Nucleus accumbens (tissue), 56 donors: ENCODE measurements at regions not wholly inside any gene's neighbourhood (a gene's known extent, or its start where the extent isn't known, plus 50 kb on each side); places are given as distances from the start of the nearest gene placed in this dataset.
"Not testable (repeated sequence)": the region's sequence is repeated elsewhere in the genome, so short reads cannot be mapped to it uniquely, and the experiment has no call there.

ENCODE experiments used
- DNase-seq, 56 donors: peaks; one replicate each; lab custom pipeline; 2025; lab: John Stamatoyannopoulos, UW

- DNase-seq: no peak
Observed at GRCh38 chr4:106541253-106541652, 172.7 kb upstream of the GIMD1 start.

GRCh38 chr4:106530821-106531220 is 162.2 kb upstream of the GIMD1 start:
- DNase-seq: no peak

DNA sequence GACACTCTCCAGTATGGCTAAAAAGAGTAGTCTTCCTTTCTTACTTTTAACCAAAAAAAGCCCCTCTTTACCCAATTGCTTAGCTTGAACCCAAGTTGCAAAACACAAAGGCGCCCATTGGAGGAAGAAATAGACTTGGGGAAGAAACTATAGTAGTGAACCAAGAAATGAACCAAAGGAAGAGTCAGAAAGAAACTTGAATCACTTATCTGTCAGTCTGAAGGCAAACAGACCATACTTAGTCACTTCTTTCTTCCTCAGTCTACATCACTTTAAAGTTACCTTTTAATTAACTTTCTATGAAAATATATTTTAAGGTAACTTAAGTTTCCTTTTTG is 161.4 kb upstream of the GIMD1 start:
- DNase-seq: no peak

DNA sequence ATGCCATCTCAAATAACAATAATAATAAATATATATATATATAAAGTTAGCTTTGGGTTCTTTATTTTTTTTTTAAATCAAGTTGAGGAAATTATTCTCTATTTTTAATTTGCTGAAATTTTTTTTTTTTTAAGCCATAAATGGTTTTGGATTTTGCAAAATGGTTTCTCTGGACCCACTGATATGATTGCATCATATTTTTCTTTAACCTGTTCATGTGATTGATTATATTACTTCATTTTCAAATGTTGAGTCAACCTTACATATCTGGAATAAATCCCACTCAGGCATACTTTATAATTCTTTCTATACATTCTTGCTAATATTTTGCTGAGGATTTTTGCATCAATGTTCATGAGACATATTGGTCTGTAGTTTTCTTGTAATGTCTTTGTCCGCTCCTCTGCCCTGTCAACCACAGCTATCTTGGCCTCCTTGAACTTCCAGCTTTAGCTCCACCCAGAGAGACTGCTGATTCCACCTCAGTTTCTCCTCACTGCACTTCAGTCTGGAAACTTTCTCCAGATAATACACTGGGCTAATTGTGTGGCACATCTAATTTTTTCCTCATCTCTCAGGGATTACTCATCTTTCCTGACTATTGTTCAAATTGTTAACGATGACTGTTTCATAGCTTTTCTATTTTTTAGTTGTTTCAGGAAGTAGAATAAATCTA is 160.9 kb upstream of the GIMD1 start:
- DNase-seq: no peak

- no peak for DNase-seq
Observed at GRCh38 chr4:106527316-106527715, 158.7 kb upstream of the GIMD1 start.

GRCh38 chr4:106525425-106525824 is 156.8 kb upstream of the GIMD1 start:
- DNase-seq: not testable (repeated sequence)

GRCh38 chr4:106524772-106525171 is 156.2 kb upstream of the GIMD1 start:
- not testable (repeated sequence) for DNase-seq

- DNase-seq: no peak
Observed at GRCh38 chr4:106522839-106523238, 154.3 kb upstream of the GIMD1 start.

- no peak for DNase-seq
Observed at GRCh38 chr4:106512706-106513105, 144.1 kb upstream of the GIMD1 start.

DNA sequence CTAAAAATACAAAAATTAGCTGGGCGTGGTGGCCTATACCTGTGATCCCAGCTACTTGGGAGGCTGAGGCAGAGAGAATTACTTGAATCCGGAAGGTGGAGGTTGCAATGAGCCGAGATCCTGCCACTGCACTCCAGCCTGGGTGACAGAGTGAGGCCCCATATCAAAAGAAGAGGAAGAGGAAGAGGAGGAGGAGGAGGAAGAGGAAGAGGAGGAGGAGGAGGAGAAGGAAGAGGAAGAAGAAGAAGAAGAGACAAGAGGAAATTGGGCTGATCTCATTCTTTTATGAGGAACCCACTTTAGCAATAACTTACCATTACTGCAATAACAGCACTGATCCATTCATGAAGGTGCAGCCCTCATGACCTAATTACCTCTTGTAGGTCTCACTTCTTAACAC is 138.9 kb upstream of the GIMD1 start:
- DNase-seq: no peak

DNA sequence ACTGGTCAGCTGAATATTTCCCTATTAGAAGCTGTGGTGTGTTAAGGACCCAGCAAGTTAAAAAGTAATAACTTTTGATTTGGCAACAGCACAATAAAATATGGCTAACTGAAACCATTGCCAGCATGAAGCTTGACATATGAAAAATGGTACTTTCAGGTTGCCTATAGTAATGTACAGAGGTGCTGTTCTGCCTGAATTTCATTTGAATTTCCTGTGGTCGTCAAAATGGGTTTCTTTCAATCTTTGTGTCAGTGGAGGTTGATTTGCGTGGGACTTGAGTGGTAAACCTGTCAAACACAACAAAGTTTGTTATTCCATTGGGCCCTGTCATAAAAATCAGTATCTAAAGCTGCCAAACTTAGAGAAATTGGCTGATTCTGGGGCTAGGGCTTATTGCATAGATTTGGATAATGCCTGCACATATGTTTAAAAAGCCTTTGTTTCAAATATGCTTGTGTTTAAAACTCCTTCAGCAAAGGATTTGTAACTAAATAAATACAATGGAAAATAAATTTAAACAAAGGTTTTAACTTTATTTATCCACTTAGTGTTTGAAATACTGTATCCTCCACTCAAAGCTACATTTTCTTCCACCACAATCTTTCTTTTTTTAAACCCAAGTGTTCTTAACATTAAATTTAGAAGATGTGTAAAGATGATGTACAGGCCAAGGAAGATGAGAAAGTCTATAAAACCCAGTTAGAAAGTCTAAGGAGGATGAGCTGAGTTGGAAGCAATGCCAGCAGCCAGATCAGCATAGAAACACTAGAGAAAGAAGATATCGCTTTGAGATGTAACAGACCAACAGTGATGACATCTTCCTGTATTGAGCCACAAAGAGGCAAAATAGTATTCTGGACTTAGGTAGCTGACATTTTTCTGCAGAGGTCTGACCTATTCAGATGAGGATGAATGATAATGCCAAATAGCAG is 134.8 kb upstream of the GIMD1 start:
- DNase-seq: no peak

DNA sequence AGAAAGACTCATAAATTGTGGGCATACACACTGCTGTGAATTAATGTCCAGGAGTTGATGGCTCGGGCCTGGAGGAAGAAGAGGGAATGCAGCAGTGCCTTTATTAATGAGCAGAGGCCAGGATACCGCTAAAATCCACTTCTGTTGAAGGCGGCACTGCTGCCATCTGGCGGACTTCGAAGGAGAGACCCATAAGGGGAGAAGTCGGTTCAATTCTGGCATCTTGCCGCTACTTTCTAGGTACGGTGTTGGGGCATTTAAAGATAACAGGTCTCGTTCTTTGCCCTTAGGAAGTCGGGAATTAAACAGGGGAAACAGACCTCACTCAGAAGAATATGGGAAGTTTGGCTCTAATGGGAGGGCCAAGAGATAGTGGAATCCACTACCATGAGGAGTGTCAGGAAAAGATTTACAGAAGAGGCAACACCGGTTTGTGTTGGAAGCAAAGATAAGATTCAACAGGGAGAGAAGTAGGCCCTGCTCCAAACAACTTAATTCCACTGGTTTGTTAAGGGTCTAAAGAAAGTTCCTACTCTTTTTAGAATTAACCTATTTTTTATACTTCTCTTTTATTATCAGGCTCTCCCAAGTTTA is 133.6 kb upstream of the GIMD1 start:
- DNase-seq: peak in 22 of 56 donors; percentile 0 to 38 (median 5)

DNA sequence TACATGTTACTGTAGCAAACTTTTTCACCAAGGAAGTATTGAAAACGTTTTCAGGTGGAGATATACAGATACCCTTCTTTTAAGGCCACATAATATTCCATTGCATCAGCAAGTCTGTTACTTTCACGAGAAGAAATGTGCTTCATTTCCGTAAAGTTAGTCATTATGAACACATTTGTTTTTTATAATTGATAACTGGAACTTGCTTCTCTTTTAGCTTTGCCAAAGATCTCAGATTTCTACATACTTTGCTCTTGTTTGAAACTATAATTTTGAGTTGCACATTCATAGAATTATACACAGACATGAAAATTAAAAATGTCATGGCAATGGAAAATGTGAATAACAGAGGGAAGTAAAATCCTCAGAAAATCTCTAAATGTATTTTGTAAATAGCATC is 128.7 kb upstream of the GIMD1 start:
- DNase-seq: no peak

- DNase-seq: no peak
Observed at GRCh38 chr4:106496061-106496460, 127.5 kb upstream of the GIMD1 start.

DNA sequence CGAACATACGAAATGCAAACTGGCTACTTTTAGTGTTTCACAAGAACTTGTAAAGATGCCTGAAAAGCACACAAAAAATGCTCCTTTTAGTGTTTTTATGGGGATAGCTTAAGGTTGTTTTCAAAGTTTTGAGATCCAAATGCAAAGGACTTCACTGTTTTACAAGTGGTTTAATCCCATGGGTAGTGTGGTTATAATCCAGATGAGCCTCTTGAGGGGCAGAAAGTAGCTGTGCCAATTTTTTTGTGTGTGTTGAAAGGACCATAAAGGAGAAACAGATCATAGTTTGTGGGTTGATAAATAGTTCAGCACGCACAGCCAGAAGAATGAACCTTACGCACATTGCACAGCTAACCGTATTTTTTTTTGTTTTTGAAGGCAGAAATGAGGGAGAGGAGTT is 126.9 kb upstream of the GIMD1 start:
- DNase-seq: no peak

GRCh38 chr4:106494066-106494465 is 125.5 kb upstream of the GIMD1 start:
- DNase-seq: no peak

DNA sequence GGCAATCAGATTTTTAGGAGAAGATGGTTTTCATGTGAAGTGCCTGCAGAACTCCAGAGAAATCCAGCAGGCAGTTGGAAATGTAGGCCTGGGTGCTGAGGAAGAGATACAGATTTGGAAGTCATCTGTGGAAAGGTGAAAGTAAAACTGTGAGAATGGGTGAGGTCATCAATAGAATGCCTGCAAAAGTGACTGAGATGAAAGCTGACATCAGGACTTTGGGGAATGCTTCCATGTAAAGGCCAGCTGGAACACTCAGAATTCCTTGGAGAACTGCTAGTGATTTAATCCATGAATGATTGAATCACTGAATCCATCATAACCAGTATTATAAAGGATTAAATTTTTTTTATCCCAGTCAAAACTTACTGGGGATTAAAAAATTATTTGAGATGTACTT is 124.5 kb upstream of the GIMD1 start:
- DNase-seq: no peak

GRCh38 chr4:106486533-106486932 is 118.0 kb upstream of the GIMD1 start:
- no peak for DNase-seq

DNA sequence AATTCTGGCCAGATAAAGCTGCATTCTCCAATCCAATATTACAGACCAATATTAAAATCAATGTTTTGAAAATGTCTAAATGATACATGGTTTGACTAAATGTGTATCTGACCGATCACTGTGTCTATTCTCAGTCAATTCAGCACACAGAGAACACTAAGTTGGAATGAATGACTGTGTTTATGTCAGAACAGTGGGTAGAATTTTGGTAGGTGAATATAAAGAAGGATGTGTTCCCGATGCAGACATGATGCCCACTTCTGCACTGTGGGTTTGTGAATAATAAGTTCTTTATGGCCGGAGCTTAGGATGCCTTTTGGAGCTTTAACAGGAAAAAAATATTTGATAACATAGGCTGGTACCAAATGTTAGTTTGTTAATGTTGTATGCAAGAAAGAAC is 113.2 kb upstream of the GIMD1 start:
- no peak for DNase-seq

GRCh38 chr4:106478152-106478551 is 109.6 kb upstream of the GIMD1 start:
- DNase-seq: no peak

GRCh38 chr4:106476741-106477140 is 108.2 kb upstream of the GIMD1 start:
- no peak for DNase-seq

- DNase-seq: no peak
Observed at GRCh38 chr4:106473515-106473914, 104.9 kb upstream of the GIMD1 start.
